Myocyte (in vitro differentiated cells): ENCODE measurements at regions not wholly inside any gene's neighbourhood (a gene's known extent, or its start where the extent isn't known, plus 50 kb on each side); places are given as distances from the start of the nearest gene placed in this dataset.

ENCODE experiments used
- DNase-seq: peaks from one replicate; pipeline ENCODE4 v3.0.0-alpha.2; 2012; ENCODE audit warnings: low read depth

- no peak for DNase-seq
These were observed 771.5 kb upstream of the ADGRL2 start for GRCh38 chr1:81029266-81029665.

DNA sequence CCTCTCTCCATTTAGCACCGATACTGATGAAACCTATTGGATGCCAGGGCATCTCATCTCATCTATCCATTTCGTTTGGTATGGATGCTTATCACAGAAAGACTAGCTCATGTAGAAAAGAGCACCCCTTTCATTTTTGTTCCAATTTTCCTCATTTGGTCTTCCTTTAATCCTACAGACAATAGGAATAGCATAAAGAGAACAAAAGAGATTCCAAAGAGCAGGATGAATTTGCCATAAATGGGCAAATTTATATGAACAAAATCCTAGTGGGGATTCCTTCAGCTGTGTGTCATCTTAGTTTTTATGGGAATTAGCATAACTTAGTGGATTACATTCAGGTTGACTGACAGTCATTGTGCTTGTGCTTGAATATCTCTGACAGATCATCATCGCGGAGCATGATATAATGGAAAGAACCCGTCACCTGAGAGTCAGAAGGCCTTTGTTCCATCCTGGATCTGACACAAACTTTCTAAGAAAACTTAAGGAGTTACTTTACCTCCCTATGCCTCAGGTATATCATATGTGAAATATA lies 777.5 kb upstream of the ADGRL2 start:
- DNase-seq, result no peak

- DNase-seq, result no peak
These were observed 779.6 kb upstream of the ADGRL2 start for GRCh38 chr1:81021134-81021533.

- no peak for DNase-seq
These were observed 780.2 kb upstream of the ADGRL2 start for GRCh38 chr1:81020506-81020905.

GRCh38 chr1:81010126-81010525 lies 790.6 kb upstream of the ADGRL2 start:
- no peak for DNase-seq

- no peak for DNase-seq
These were observed 792.4 kb upstream of the ADGRL2 start for GRCh38 chr1:81008293-81008692.

- DNase-seq, result no peak
These were observed 793.7 kb upstream of the ADGRL2 start for GRCh38 chr1:81007024-81007423.

DNA sequence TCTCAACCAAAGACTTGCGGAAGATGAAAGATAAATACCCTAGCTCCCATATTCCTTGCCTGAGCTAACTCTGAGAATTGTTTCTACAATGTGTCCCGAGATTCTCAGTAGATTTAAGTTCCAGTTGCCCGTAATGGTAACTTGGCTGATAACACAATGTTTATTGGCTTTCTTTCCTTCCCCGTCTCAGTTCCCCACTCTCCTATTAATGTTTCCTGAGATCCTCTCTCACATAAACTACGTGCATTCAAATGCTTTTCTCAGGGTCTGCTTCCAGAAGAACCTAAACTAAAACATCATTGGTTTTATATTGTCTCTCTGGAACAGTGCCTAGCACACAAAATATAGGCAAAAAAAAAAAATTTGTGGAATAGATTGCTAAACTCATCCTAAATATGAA lies 794.2 kb upstream of the ADGRL2 start:
- no peak for DNase-seq

DNA sequence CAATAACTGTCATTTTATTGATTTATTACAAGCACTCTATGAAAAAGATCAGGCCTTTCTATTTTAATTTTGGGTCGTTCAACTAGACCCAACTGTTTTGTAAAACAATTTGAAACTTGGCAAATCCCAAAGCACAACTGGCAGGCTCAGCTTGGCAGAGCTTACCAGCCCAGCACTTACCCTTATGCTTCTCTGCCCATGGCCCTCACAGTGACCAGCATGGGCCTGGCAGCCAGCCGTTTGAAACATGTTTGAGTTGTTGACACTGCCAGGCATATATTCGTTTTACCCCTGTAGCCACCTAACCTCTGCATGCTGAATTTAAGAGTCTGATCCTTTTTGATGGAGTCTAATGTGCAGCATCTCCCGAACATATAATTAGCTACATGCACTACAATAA lies 796.7 kb upstream of the ADGRL2 start:
- DNase-seq, result no peak

DNA sequence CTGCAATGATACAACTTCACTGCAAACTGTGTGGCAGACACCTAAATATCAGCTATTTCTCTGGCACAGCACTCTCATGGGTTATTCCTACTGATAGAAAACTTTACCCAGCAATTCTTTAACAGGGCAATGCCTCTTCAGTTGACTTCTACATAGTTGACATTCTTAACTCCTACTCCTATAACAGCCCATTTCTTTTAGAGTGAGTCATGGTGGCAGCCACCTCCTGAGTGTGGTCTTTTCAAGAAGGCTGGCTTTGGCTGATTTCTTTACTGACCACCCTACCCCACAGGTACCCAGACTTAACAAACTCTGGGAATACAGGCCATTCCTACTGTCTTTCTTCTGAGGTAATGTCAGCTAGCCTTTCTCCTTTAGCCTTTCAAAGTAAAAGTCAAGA lies 805.8 kb upstream of the ADGRL2 start:
- DNase-seq, result no peak

DNA sequence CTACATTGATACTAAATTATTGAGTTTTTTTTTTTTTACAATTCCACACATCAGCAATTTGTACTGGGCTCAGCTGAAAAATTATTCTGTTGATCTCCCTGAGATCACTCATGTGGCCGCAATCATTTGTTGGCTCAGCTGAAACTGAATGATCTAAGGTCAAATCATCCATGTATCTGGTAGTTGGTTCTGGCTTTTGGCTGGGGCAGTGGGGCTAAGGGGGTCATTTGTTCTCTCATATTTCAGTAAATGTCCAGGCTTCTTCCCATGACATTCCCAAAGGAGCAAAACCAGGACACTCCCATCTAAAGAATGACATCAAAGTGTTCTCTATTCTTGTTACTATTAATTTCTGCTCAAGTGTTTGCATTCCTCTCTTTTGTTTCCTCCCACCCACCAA lies 806.7 kb upstream of the ADGRL2 start:
- no peak for DNase-seq

- no peak for DNase-seq
These were observed 807.4 kb upstream of the ADGRL2 start for GRCh38 chr1:80993154-80993980.

GRCh38 chr1:80989455-80989854 lies 811.3 kb upstream of the ADGRL2 start:
- DNase-seq, result no peak

GRCh38 chr1:80988926-80989325 lies 811.8 kb upstream of the ADGRL2 start:
- peak; percentile 4 for DNase-seq

GRCh38 chr1:80987824-80988223 lies 812.9 kb upstream of the ADGRL2 start:
- no peak for DNase-seq

DNA sequence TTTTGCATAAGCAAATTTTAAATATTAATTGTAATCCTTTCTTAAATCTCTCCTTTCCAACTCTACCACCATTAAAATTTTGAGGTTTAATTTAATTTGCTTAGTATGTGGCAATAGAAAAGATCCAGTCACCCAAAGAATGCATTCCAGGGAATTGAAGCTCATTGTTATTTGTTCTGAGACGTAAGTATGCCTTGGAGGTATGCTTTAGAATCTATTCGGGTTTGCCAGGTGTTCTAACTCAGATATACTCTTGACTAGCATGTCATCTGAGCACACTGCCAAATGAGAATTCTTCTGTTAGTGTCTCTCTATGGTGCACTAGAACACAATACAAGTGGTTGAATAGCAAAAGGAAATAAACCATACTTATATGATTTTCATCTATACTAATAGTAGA lies 813.6 kb upstream of the ADGRL2 start:
- no peak for DNase-seq

GRCh38 chr1:80982831-80983230 lies 817.9 kb upstream of the ADGRL2 start:
- no peak for DNase-seq

DNA sequence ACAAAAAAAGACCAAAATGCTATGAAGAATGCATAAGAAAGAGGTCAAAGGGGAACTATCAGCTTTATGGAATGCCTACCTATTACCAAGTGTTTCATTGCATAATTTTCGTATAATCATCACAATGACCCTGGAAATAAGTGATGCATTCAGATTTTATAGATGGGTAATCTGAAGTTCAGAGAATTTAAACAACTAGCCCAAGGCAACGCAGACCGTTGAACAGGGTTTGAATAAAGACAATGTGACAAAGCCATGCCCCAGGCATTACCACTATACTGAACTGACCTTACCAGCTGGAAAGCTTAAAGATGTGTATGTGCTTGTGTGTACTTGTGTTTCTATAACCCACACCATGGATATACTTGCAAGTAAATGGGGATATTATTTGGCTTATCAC lies 827.6 kb upstream of the ADGRL2 start:
- DNase-seq, result no peak

DNA sequence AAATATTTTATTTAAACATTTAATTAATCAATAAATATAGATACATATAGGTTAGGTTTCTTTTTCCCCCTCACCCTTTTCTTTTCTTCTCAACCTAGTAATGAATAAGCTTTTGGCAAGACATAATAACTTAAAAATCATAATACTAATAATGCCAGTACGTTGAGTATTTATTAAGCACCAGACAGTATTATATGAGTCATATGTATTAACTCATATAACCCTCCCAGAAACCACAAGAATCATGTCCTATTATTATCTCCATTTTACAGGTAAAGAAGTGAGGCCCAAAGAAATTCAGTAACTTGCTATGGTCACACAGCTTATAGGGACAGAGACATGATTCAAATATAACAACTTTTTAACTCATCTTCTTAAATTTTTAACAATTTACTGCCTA lies 834.5 kb upstream of the ADGRL2 start:
- no peak for DNase-seq

- DNase-seq, result no peak
These were observed 838.2 kb upstream of the ADGRL2 start for GRCh38 chr1:80962564-80962963.

DNA sequence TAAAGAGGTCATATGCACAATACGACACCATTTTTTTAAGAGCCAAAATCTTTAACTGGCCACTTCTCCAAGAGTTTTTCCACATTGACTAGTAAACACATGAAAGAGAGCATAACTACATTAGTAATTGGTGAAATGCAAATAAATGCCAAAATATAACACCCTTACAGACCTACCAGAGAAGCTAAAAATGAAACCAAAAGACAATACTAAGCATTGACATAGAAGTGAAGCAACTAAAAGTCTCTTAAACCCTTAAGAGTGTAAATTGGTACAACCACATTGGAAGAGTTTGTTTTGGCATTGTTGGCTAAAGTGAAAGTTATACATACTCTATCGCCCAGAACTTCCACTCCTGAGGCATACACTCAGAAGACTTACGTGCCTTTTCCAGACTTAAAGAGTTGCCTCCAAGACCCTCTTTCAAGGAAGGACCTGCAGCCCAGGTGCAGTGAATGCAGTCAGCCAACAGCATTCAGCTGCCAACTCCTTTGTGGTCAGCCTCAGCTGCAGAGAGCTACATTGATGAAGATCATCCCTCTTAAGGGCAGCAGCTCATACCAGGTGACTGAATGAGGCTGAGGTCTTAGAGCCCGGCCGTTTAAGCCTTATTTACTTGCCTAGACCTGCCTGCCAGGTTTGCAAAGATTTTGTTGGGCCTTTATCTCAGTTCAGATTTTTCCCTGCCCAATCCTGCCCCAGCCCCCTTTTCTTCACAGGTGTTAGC lies 839.1 kb upstream of the ADGRL2 start:
- no peak for DNase-seq

DNA sequence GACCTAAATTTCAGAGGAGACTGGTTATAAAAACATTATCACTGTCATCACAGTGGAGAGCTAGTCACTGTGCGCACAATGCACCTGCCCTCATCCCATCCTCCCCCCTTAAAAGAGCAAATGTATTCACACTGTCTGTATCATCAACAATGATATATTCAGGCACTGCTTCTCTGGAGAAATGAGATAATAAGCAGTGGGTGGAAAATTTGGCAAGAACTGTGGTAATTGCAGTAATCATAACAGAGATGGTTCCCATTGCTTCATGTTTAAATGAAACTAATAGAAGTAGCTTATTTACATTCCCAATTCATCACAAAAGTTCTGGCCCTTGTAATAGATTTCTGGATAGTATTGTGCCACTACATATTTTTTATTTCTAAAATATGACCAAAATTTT lies 867.4 kb upstream of the ADGRL2 start:
- DNase-seq, result no peak

DNA sequence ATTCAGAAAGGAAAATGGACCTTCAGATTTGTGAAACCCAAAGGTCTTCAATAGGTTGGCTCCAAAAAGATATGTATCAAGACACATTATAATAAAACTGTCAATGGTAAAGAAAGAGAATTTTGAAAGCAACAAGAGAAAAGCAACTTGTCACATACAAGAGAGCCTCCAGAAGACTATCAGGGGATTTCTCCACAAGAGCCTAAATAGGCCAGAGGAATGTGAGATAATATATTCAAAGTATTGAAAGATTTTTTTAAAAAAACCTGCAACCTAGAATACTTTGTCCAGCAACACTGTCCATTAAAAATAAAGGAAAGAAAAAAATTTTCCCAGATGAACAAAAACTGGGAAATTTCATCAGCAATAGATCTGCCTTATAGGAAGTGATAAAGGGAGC lies 869.6 kb upstream of the ADGRL2 start:
- no peak for DNase-seq
